ENCODE measurements at regions not wholly inside any gene's neighbourhood (a gene's known extent, or its start where the extent isn't known, plus 50 kb on each side); places are given as distances from the start of the nearest gene placed in this dataset.

DNA sequence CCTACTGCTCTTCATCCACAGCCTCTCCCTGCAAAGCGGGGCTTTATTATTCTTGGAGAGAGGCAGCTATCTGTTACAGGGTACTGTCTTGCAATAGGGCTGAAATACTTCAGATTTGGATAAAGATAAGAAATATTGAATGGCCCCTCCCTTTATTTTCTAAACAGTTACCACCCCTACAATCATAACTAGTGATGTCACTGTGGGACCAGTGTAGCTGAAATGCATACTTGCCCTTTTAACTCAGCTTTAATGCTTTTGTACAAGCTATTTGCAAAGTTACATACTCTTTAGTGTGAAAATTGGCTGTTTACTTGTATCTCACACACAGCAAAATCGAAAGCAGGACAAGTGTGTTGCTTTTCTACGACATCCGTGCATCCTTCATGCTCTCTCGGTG, 261.7 kb upstream of the GATB start:
- TF ChIP-seq, protein P1, sequence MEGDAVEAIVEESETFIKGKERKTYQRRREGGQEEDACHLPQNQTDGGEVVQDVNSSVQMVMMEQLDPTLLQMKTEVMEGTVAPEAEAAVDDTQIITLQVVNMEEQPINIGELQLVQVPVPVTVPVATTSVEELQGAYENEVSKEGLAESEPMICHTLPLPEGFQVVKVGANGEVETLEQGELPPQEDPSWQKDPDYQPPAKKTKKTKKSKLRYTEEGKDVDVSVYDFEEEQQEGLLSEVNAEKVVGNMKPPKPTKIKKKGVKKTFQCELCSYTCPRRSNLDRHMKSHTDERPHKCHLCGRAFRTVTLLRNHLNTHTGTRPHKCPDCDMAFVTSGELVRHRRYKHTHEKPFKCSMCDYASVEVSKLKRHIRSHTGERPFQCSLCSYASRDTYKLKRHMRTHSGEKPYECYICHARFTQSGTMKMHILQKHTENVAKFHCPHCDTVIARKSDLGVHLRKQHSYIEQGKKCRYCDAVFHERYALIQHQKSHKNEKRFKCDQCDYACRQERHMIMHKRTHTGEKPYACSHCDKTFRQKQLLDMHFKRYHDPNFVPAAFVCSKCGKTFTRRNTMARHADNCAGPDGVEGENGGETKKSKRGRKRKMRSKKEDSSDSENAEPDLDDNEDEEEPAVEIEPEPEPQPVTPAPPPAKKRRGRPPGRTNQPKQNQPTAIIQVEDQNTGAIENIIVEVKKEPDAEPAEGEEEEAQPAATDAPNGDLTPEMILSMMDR (IDR thresholded peaks at IDR 0.05) = no peak
- TF ChIP-seq POLR2A (IDR thresholded peaks at IDR 0.05) = no peak
